Breast epithelium (tissue), 4 donors: ENCODE measurements at regions not wholly inside any gene's neighbourhood (a gene's known extent, or its start where the extent isn't known, plus 50 kb on each side); places are given as distances from the start of the nearest gene placed in this dataset.

Experiments
- DNase-seq, 2 donors: peaks; one replicate each; pipeline ENCODE4 v3.0.0-alpha.2; 2019; ENCODE audit warnings: low spot score in 2 of 2
- H3K27ac ChIP-seq, 2 donors: fragments of 200-600 bp; sonication (generic) in 1 of 2; one replicate each; pipeline ENCODE4 v1.5.1; 2016 to 2019; ENCODE audit warnings: mild to moderate bottlenecking in 1 of 2
- H3K27me3 ChIP-seq, 2 donors: fragments of 200-600 bp; sonication (generic) in 1 of 2; one replicate each; pipeline versions ENCODE4 v1.5.1 to v1.6.0; 2017 to 2019; ENCODE audit warnings: control low read depth in 1 of 2, mild to moderate bottlenecking in 1 of 2
- H3K36me3 ChIP-seq: fragments of 200-600 bp; one replicate; pipeline ENCODE4 v1.5.1; 2019
- H3K4me1 ChIP-seq, 2 donors: fragments of 200-600 bp; sonication (generic); one replicate each; pipeline ENCODE4 v1.5.1; 2016 to 2019; ENCODE audit warnings: control low read depth in 1 of 2
- H3K4me3 ChIP-seq, 3 donors: fragments of 200-600 bp; sonication (generic); 1 replicate in 2 of 3; 2 replicates in 1 of 3; pipeline ENCODE4 v1.5.1; 2016 to 2019; ENCODE audit warnings: mild to moderate bottlenecking in 3 of 3, moderate library complexity in 2 of 3
- H3K9me3 ChIP-seq, 2 donors: fragments of 200-600 bp; sonication (generic) in 1 of 2; one replicate each; pipeline ENCODE4 v1.5.1; 2016 to 2019; ENCODE audit warnings: control low read depth in 1 of 2
- CTCF ChIP-seq, 3 donors: fragments of 450-650 bp; IDR thresholded peaks; one replicate each; pipeline ENCODE4 v1.5.1; 2016 to 2017; ENCODE audit warnings: antibody characterized with exemption in 3 of 3, mild to moderate bottlenecking in 3 of 3, moderate library complexity in 3 of 3
- POLR2A ChIP-seq: fragments of 450-650 bp; IDR thresholded peaks from one replicate; pipeline ENCODE4 v1.6.1; 2016; ENCODE audit warnings: antibody characterized with exemption, mild to moderate bottlenecking, moderate library complexity
- POLR2AphosphoS5 ChIP-seq, 3 donors: sonication (generic); formaldehyde crosslinking; IDR thresholded peaks; one replicate each; pipeline ENCODE4 v1.6.1; 2017; ENCODE audit warnings: antibody characterized with exemption in 3 of 3
- intact Hi-C: fragments of 100-400 bp; cut with DNase I; formaldehyde crosslinking; loops from one replicate; pipeline ENCODE4 v1.15.1; 2023; ENCODE audit warnings: low total_unique reads

GRCh38 chr9:126261584-126262356, 64.9 kb upstream of the MVB12B start:
- Histone ChIP-seq H3K27me3 (peaks cover 0 to 12% of the 10 kb centered on the region in 2 donors), H3K9me3 (no peaks in the 10 kb centered on the region), H3K4me3 (no peak overlapping the region), H3K27ac (no peak overlapping the region), H3K4me1 (no peaks in the 10 kb centered on the region), H3K36me3 (no peaks in the 10 kb centered on the region)
- DNase-seq, result no peak
- intact Hi-C loops, result no loop called here
- TF ChIP-seq POLR2AphosphoS5 (IDR thresholded peaks at IDR 0.05) (no peak), POLR2A (no peak), CTCF (IDR thresholded peaks at IDR 0.05) (no peak)

- no peak for TF ChIP-seq CTCF (IDR thresholded peaks at IDR 0.05)
- no peak for TF ChIP-seq POLR2AphosphoS5 (IDR thresholded peaks at IDR 0.05)
- no peak for TF ChIP-seq POLR2A
- Histone ChIP-seq H3K27ac (no peak overlapping the region), H3K4me3 (no peak overlapping the region), H3K36me3 (no peaks in the 10 kb centered on the region), H3K27me3 (peaks cover 0 to 12% of the 10 kb centered on the region in 2 donors), H3K4me1 (no peaks in the 10 kb centered on the region), H3K9me3 (no peaks in the 10 kb centered on the region)
- intact Hi-C loops, result no loop called here
- DNase-seq, result no peak
These were observed 63.9 kb upstream of the MVB12B start for GRCh38 chr9:126262738-126263137.

- no peak for DNase-seq
- Histone ChIP-seq H3K9me3 (peaks cover 0 to 9% of the 10 kb centered on the region in 2 donors), H3K27me3 (no peaks in the 10 kb centered on the region), H3K36me3 (no peaks in the 10 kb centered on the region), H3K27ac (no peak overlapping the region), H3K4me1 (no peaks in the 10 kb centered on the region), H3K4me3 (no peak overlapping the region)
- TF ChIP-seq POLR2A (no peak), CTCF (IDR thresholded peaks at IDR 0.05) (no peak), POLR2AphosphoS5 (IDR thresholded peaks at IDR 0.05) (no peak)
- intact Hi-C loops, result no loop called here
These were observed 56.1 kb upstream of the MVB12B start for GRCh38 chr9:126270556-126270955.

DNA sequence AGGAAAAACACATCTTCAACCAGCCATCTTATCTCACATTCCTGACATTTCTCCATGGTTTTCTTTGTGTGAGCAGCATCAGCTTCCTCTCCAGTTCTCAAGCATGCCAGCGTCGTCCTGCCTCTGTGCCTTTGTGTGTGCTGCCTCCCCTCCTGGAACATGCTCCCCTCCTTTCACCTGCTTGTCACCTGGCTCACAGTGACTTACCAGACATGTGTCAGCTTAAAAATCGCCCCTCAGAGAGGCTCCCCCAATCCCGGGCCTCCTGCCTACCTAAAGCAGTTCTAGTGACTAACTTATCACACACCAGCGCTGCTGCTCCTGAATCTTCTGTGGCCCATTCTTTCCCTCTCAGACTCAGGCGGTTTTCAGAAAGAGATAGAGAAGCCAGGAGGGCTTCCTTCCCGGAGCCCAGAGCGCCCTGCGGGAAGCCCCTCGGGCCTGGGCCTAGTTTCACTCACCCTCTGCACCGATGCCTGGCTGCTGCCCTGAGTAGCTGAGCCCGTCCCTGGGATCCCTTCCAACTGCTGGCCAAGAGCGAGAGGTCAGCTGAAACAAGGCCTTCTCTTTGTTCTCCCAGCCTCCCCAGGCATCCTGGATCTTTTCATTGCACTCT, 51.1 kb upstream of the MVB12B start:
- no peak overlapping the region for H3K4me3 ChIP-seq
- intact Hi-C loops, result no loop called here
- H3K27ac ChIP-seq, result no peak overlapping the region
- TF ChIP-seq POLR2A (no peak), POLR2AphosphoS5 (IDR thresholded peaks at IDR 0.05) (no peak), CTCF (IDR thresholded peaks at IDR 0.05) (no peak)
- H3K4me1 ChIP-seq, result no peaks in the 10 kb centered on the region
- DNase-seq, result no peak
- no peaks in the 10 kb centered on the region for H3K36me3 ChIP-seq
- H3K27me3 ChIP-seq, result no peaks in the 10 kb centered on the region
- peaks cover 9 to 13% of the 10 kb centered on the region in 2 donors for H3K9me3 ChIP-seq

DNA sequence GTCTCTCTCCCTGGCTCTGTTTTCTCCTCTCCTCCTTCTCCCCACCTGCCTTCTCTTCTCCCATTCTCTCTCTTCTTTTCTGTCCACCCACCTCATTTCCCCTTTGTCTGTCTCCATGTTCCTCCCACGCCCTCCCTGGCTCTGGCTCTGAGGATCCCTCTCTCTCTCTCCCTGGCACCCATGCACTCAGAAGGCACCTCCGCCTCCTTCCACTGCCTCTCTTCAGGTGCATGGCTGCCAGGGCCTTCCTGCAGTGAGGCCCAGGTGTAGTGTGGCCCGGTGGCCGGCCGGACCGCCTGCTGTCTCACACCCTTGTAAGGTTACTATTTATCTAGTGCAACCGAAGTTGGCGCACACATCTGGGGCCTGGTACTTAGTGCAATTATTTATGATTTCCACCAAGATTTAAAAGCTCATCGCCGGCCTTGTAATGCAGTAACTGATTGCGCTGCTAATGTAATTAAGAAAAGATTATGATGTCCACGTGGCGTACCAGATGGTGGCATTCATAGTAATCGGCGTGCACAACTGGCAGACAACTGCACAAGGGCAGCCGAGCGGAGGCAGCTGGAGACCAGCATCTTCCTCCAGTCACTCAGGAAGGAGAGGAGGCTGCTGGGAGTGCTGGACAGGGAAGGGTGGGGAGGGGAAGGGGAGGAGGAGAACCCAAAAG, 50.4 kb upstream of the MVB12B start:
- no peak overlapping the region for H3K27ac ChIP-seq
- TF ChIP-seq POLR2AphosphoS5 (IDR thresholded peaks at IDR 0.05), result no peak
- TF ChIP-seq POLR2A, result no peak
- no peak for TF ChIP-seq CTCF (IDR thresholded peaks at IDR 0.05)
- no peaks in the 10 kb centered on the region for H3K36me3 ChIP-seq
- no peak overlapping the region for H3K4me3 ChIP-seq
- peaks cover 9 to 13% of the 10 kb centered on the region in 2 donors for H3K9me3 ChIP-seq
- H3K4me1 ChIP-seq, result no peaks in the 10 kb centered on the region
- no peak for DNase-seq
- intact Hi-C loops, result no loop called here
- no peaks in the 10 kb centered on the region for H3K27me3 ChIP-seq
